Spinal cord (tissue), 9 donors: ENCODE measurements at regions not wholly inside any gene's neighbourhood (a gene's known extent, or its start where the extent isn't known, plus 50 kb on each side); places are given as distances from the start of the nearest gene placed in this dataset.

ENCODE experiments used
- DNase-seq, 6 donors: peaks; one replicate each; pipeline versions ENCODE4 v3.0.0 to v3.0.0-alpha.2; 2013 to 2015; ENCODE audit warnings: low spot score in 6 of 6, low read depth in 4 of 6
- H3K27ac ChIP-seq: one replicate; pipeline ENCODE4 v1.5.1; 2013; ENCODE audit warnings: low read depth, low read length, control low read depth
- H3K27me3 ChIP-seq: one replicate; pipeline ENCODE4 v1.6.1; 2013; ENCODE audit warnings: low read length; ENCODE audit not compliant: control insufficient read depth, insufficient read depth
- H3K36me3 ChIP-seq: one replicate; pipeline ENCODE4 v1.6.1; 2013; ENCODE audit warnings: low read length; ENCODE audit not compliant: control insufficient read depth, insufficient read depth
- H3K4me1 ChIP-seq: one replicate; pipeline ENCODE4 v1.6.1; 2013; ENCODE audit warnings: low read length; ENCODE audit not compliant: control insufficient read depth, insufficient read depth
- H3K4me3 ChIP-seq: one replicate; pipeline ENCODE4 v1.5.1; 2013; ENCODE audit warnings: low read depth, low read length, control low read depth
- H3K9me3 ChIP-seq: one replicate; pipeline ENCODE4 v1.6.1; 2013; ENCODE audit warnings: low read length; ENCODE audit not compliant: control insufficient read depth, insufficient read depth
- WGBS: methylation state at CpG from one replicate; pipeline ENCODE4 v1.1.5; 2013; ENCODE audit warnings: missing lambda C conversion rate; ENCODE audit not compliant: insufficient coverage; 5-methylcytosine and 5-hydroxymethylcytosine counted together
- donor health status: healthy.

DNA sequence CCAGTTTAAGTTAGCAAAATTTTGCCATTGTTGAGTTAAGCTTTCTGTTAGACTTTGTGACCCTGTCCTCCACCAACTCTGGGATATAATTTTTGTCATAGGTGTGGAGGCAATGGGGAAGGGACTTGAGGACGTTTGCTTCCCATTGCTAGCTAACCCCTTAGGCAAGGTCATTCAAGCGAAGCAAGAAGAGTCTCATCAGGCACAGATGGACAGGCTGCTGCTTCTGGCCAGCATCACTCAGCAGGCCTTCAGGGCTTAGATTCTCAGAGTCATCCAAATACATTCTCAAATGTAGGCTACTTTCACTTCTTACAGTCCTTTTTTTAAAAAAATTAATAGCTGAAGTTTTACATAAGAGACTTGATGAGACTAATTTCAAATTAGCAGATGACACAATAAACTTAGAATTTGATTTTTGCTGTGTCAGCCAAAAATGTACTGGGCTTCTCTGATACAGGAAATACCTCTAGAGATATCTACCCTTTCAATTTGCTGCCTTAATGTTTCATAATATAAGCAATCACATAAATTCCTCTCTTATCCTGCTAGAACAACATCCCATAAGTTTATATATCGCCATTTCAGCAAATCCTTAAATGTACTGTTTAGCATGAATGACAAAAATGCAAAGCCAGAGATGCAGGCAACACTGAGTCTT, 875.2 kb downstream of the FLRT2 start:
- WGBS: 100% methylated on average over 1 of the region's 3 CpGs
- no peak for DNase-seq
- no peaks in the 10 kb centered on the region for H3K36me3 ChIP-seq

DNA sequence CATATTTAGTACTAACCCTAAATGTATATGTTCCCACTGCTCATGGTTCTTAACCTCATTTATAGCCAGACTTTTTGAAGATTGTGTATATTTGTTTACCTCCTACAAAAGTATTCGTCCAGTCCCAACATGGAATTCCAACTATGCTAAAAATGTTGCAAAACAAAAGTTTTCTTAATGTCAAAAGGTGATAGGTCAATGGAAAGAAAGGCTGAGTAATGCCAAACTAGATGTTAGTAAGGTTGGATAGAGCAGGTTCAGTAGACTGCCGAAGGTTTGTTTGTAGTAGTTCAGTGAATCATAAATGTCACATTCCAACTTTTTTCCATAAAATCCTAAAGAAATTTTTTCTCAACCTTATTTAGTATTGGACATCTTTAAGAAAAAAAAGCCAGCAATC, 874.5 kb downstream of the FLRT2 start:
- Histone ChIP-seq H3K27me3 (no peaks in the 10 kb centered on the region), H3K27ac (no peak overlapping the region), H3K4me3 (no peak overlapping the region), H3K36me3 (no peaks in the 10 kb centered on the region), H3K4me1 (no peaks in the 10 kb centered on the region), H3K9me3 (no peaks in the 10 kb centered on the region)
- no peak for DNase-seq
- WGBS: no CpG with 5 or more reads among the region's 2 CpGs

More for the DNA sequence above, 875.2 kb downstream of the FLRT2 start:
- no peak overlapping the region for H3K27ac ChIP-seq
- H3K27me3 ChIP-seq: no peaks in the 10 kb centered on the region
- H3K9me3 ChIP-seq: no peaks in the 10 kb centered on the region
- H3K4me3 ChIP-seq: no peak overlapping the region
- H3K4me1 ChIP-seq: no peaks in the 10 kb centered on the region

DNA sequence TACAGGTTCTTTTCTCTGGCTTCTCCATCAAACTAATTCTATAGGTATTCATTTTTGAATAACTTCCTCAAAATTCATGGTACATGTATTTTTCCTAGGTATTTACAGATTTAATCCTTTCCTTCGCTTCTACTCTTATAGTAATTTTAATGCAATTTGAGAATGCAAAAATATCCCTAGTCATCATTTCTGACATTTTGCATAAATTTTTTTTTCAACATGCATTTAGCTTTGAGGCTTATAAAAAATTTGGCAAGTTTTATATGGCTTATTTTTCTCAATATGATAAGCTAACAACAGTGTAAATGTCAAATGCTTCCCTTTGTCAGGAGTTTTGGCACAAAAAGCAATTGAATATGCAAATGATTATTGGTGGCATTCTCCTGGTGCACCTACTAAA, 872.6 kb downstream of the FLRT2 start:
- DNase-seq: no peak
- Histone ChIP-seq H3K36me3 (no peaks in the 10 kb centered on the region), H3K27ac (no peak overlapping the region), H3K9me3 (no peaks in the 10 kb centered on the region), H3K4me3 (no peak overlapping the region), H3K27me3 (no peaks in the 10 kb centered on the region), H3K4me1 (no peaks in the 10 kb centered on the region)
- no CpG with 5 or more reads among the region's 1 CpG for WGBS

DNA sequence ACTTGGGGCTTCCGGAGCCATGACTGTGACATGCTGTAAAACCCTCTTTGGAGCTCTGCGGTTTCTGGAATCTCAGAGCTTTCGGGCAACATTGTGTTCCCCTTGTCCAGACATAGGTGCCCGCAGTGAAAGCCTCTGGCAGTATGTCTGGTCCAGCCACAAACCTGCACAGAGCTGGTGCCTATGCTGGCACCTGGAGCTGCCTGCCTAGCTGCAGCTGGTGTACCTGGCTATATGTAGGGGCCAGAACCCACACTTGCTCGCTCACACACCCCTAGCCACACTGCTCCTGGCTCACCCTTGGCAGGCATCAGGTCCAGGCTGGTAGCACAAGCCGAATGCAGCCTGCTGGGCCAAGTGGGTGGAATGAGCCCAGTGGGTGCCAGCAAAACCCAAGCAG, 861.1 kb downstream of the FLRT2 start:
- H3K4me3 ChIP-seq: no peak overlapping the region
- WGBS: 87% methylated on average over 6 of the region's 6 CpGs
- H3K27me3 ChIP-seq: no peaks in the 10 kb centered on the region
- no peaks in the 10 kb centered on the region for H3K9me3 ChIP-seq
- no peak overlapping the region for H3K27ac ChIP-seq
- H3K36me3 ChIP-seq: no peaks in the 10 kb centered on the region
- H3K4me1 ChIP-seq: no peaks in the 10 kb centered on the region
- no peak for DNase-seq

DNA sequence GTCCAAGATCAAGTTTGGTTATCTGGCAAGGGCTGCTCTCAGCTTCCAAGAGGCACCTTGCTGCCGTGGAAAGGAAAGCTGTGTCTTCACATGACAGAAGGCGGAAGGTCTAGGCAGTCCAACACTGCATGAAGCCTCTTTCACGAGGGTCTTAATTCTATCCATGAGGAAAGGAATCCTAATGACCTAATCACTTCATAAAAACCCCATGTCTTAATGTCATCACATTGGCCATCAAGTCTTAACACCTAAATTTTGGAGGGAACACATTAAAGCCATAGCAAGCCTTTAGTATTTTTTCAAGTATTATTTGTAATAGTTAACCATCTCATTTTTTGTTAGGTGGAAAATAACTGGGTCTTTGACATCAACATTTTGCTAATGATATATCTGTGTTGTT, 858.3 kb downstream of the FLRT2 start:
- Histone ChIP-seq H3K27ac (no peak overlapping the region), H3K27me3 (no peaks in the 10 kb centered on the region), H3K9me3 (no peaks in the 10 kb centered on the region), H3K36me3 (no peaks in the 10 kb centered on the region), H3K4me3 (no peak overlapping the region), H3K4me1 (no peaks in the 10 kb centered on the region)
- 100% methylated on average over 1 of the region's 3 CpGs for WGBS
- no peak for DNase-seq

DNA sequence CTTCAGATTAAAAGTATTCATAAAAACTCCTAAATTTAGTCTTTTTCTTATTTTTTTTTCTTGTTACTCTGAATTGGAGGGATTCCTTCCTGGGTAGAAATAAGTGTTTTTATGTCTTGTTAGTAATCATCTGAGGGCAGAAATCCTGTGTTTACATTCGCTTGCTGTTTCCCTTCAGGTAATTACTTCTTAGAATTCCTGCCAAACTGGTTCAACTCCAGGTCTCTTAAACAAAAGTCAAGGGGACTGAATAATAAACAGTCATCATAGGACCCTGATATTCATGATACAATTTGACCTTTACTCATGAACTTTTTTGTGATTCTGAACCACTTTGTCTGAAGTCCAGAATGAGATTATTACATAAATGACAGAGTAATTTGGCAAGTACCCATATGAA, 843.9 kb downstream of the FLRT2 start:
- no peak overlapping the region for H3K4me3 ChIP-seq
- no peaks in the 10 kb centered on the region for H3K27me3 ChIP-seq
- H3K27ac ChIP-seq: no peak overlapping the region
- WGBS: no CpG with 5 or more reads among the region's 1 CpG
- no peaks in the 10 kb centered on the region for H3K4me1 ChIP-seq
- no peak for DNase-seq
- no peaks in the 10 kb centered on the region for H3K36me3 ChIP-seq
- peaks cover 9% of the 10 kb centered on the region for H3K9me3 ChIP-seq

DNA sequence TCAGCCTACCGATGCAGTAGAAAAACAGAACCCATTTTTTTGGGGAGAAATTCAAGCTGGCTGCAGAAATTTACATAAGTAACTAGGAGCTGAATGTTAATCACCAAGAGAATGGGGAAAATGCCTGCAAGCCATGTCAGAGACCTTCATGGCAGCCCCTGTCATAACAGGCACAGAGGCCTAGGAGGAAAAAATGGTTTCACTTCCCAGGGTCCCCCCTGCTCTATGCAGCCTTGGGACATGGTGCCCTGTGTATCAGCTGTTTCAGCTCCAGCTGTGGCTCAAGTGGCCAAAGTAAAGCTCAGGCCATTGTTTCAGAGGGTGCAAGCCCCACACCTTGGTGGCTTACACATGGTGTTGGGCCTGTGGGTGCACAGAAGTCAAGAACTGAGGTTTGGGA, 842.5 kb downstream of the FLRT2 start:
- no peaks in the 10 kb centered on the region for H3K4me1 ChIP-seq
- WGBS: 100% methylated on average over 1 of the region's 1 CpG
- peaks cover 9% of the 10 kb centered on the region for H3K9me3 ChIP-seq
- H3K4me3 ChIP-seq: no peak overlapping the region
- DNase-seq: no peak
- H3K27me3 ChIP-seq: no peaks in the 10 kb centered on the region
- no peaks in the 10 kb centered on the region for H3K36me3 ChIP-seq
- H3K27ac ChIP-seq: no peak overlapping the region

DNA sequence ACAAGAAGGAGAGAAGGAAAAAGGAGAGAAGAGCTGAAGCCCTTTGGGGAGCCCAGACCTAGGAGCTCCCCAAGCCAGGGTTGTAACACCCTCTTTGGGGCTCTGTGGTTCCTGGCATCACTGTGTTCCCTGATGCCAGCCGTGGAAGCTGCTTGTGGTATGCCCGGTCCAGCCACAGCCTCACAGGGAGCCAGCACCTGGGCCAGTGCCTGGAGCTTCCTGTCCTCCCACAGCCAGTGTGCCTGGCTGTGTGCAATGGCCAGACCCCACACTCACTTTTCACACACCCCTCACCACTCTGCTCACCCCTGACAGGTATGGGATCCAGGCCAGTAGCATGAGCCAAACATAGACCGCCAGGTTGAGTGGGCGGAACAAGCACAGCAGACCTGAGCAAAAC, 834.7 kb downstream of the FLRT2 start:
- WGBS: 96% methylated on average over 4 of the region's 4 CpGs
- DNase-seq: no peak
- no peaks in the 10 kb centered on the region for H3K36me3 ChIP-seq

DNA sequence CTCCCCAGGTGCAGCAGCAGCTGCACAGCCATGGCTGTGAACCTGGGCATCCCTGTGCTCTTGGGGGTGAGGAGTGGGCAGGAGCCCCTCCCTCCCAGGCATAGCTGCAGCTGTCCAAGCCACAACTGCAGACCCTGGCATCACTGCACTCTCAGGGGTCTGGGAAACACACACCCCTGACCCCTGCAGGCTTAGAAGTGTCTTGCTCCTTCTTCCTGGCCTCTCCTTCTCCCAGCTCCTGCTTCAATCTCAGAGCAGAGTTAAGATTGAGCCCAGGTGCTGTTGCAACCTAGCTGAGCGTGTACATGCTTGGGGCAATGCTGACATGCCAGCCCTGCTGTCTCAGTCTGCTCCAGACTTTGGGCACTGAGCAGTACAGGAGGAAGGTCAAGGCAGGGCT, 833.6 kb downstream of the FLRT2 start:
- Histone ChIP-seq H3K9me3 (no peaks in the 10 kb centered on the region), H3K4me3 (no peak overlapping the region), H3K4me1 (no peaks in the 10 kb centered on the region), H3K27me3 (no peaks in the 10 kb centered on the region), H3K36me3 (no peaks in the 10 kb centered on the region), H3K27ac (no peak overlapping the region)
- no peak for DNase-seq
- 100% methylated on average over 1 of the region's 1 CpG for WGBS

More for the DNA sequence above, 834.7 kb downstream of the FLRT2 start:
- Histone ChIP-seq H3K4me1 (no peaks in the 10 kb centered on the region), H3K9me3 (no peaks in the 10 kb centered on the region), H3K27me3 (no peaks in the 10 kb centered on the region), H3K4me3 (no peak overlapping the region), H3K27ac (no peak overlapping the region)

DNA sequence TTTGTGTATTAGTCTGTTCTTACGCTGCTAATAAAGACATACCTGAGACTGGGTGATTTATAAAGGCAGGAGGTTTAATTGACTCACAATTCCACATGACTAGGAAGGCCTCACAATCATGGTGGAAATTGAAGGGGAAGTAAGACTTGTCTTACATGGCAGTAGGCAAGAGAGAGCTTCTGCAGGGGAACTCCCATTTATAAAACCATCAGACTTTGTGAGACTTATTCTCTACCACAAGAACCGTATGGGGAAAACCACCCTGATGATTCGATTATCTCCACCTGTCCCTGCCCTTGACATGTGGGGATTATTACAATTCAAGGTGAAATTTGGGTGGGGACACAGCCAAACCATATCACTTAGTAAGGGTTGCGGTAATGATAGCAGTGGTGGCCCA, 833.1 kb downstream of the FLRT2 start:
- no CpG with 5 or more reads among the region's 4 CpGs for WGBS
- no peak overlapping the region for H3K27ac ChIP-seq
- H3K36me3 ChIP-seq: no peaks in the 10 kb centered on the region
- H3K9me3 ChIP-seq: no peaks in the 10 kb centered on the region
- no peak for DNase-seq
- H3K4me3 ChIP-seq: no peak overlapping the region
- no peaks in the 10 kb centered on the region for H3K4me1 ChIP-seq
- H3K27me3 ChIP-seq: no peaks in the 10 kb centered on the region
